Frontal cortex (tissue), 4 donors: ENCODE measurements at regions not wholly inside any gene's neighbourhood (a gene's known extent, or its start where the extent isn't known, plus 50 kb on each side); places are given as distances from the start of the nearest gene placed in this dataset. TPM values are rescaled to one million over a fixed set of nuclear protein-coding genes. Genes with fewer than 3 reads are reported as not detected.

Experiments used
- DNase-seq, 2 donors: peaks; one replicate each; pipeline ENCODE4 v3.0.0; 2012; ENCODE audit warnings: low spot score in 2 of 2
- FAIRE-seq: peaks from 2 replicates; lab custom pipeline; 2012; peaks lifted over from hg19 to GRCh38; lab: Jason Lieb, UNC
- small RNA-seq: library from RNA; depleted of rRNA; stranded (forward); fragments of <200 nt; gene quantifications from one replicate; pipeline ENCODE3, GENCODE V24; 2014
- donor health status: control.
- donor health status: control.
- donor health status: control.

GRCh38 chr5:17154211-17154996 is 63.0 kb upstream of the BASP1 start:
- FAIRE-seq, result no peak
- DNase-seq, result no peak

GRCh38 chr5:17156463-17156862 is 61.0 kb upstream of the BASP1 start:
- DNase-seq (no peak), FAIRE-seq (no peak)

- FAIRE-seq, result no peak
- no peak for DNase-seq
Observed at GRCh38 chr5:17157294-17157693, 60.1 kb upstream of the BASP1 start.

GRCh38 chr5:17157916-17158529 is 59.4 kb upstream of the BASP1 start:
- DNase-seq, result no peak
- FAIRE-seq, result no peak

GRCh38 chr5:17160756-17161040 is 56.7 kb upstream of the BASP1 start:
- DNase-seq, result no peak
- FAIRE-seq, result no peak

- DNase-seq (no peak), FAIRE-seq (no peak)
Observed at GRCh38 chr5:17161662-17162061, 55.8 kb upstream of the BASP1 start.

GRCh38 chr5:17163221-17163620 is 54.2 kb upstream of the BASP1 start:
- FAIRE-seq, result no peak
- no peak for DNase-seq

- DNase-seq (no peak), FAIRE-seq (no peak)
Observed at GRCh38 chr5:17167171-17167891, 50.1 kb upstream of the BASP1 start.

Small RNAs in the stretch of these regions (small RNA-seq; reads per million reads assigned to genes)
- gene RF00019, result not detected
- gene RNA5SP180, result not detected
